ENCODE measurements at regions not wholly inside any gene's neighbourhood (a gene's known extent, or its start where the extent isn't known, plus 50 kb on each side); places are given as distances from the start of the nearest gene placed in this dataset.

- WGBS (ENCODE audit: extremely low coverage, insufficient read length, low lambda C conversion rate), result no CpG with 5 or more reads among the region's 5 CpGs
- H4K20me1 ChIP-seq (ENCODE audit: control insufficient read depth, insufficient read depth, insufficient read length), result no peaks in the 10 kb centered on the region
- no peak overlapping the region for H2BK12ac ChIP-seq (ENCODE audit: insufficient read length, low read depth, low read length)
- no peak overlapping the region for H2BK5ac ChIP-seq (ENCODE audit: insufficient read length, low read length)
- no peak overlapping the region for H2BK120ac ChIP-seq (ENCODE audit: low read depth, low read length, poor library complexity, severe bottlenecking)
- H3K4me2 ChIP-seq (ENCODE audit: insufficient read depth, insufficient read length, low read length), result no peak overlapping the region
- H3K4ac ChIP-seq (ENCODE audit: low read depth, low read length), result no peak overlapping the region
- H2AK5ac ChIP-seq (ENCODE audit: insufficient read length, low read length), result no peak overlapping the region
- no peaks in the 10 kb centered on the region for H3K9me3 ChIP-seq (ENCODE audit: control insufficient read depth, low read depth, low read length)
- Mint-ChIP-seq H3K4me3 (no peak overlapping the region), H3K27ac (no peak overlapping the region), H3K27me3 (ENCODE audit: low read depth) (0 out of 2 replicates have a peak, but pooled peaks cover 4% of the 10 kb centered on the region), H3K9me3 (peaks cover 22 to 32% of the 10 kb centered on the region in 2 experiments), H3K4me1 (peaks cover 0 to 19% of the 10 kb centered on the region in 2 experiments; a peak in 2 of 4 replicates), H3K36me3 (ENCODE audit: insufficient read depth in 1 of 3, low read depth in 3 of 3) (peaks cover 0 to 5% (median 2%) of the 10 kb centered on the region in 3 experiments; a peak in 2 of 7 replicates)
- H3K14ac ChIP-seq (ENCODE audit: insufficient read depth, low read length), result no peak overlapping the region
- no peaks in the 10 kb centered on the region for H3K27me3 ChIP-seq (ENCODE audit: insufficient read depth, low read length)
- H4K91ac ChIP-seq (ENCODE audit: insufficient read length, low read depth, low read length), result no peak overlapping the region
- no peak overlapping the region for H2BK15ac ChIP-seq (ENCODE audit: low read depth, low read length)
- H3K79me1 ChIP-seq (ENCODE audit: insufficient read depth, low read depth, low read length, poor library complexity, severe bottlenecking), result no peaks in the 10 kb centered on the region
- no peak overlapping the region for H3K9ac ChIP-seq (ENCODE audit: extremely low read depth, insufficient read length, low read length)
- H3K4me1 ChIP-seq (ENCODE audit: insufficient read depth, low read length), result no peaks in the 10 kb centered on the region
- H3K79me2 ChIP-seq (ENCODE audit: insufficient read depth, low read length), result no peaks in the 10 kb centered on the region
- no peak overlapping the region for H3K23ac ChIP-seq (ENCODE audit: insufficient read length, low read depth, low read length)
- H2BK20ac ChIP-seq (ENCODE audit: low read depth, low read length, poor library complexity, severe bottlenecking), result no peak overlapping the region
- H4K8ac ChIP-seq (replicated peaks; ENCODE audit: insufficient read length, low read depth, low read length), result no peak overlapping the region
- H3K27ac ChIP-seq (ENCODE audit: insufficient read length, low read depth, low read length), result no peak overlapping the region
- no peaks in the 10 kb centered on the region for H3K23me2 ChIP-seq (ENCODE audit: insufficient read length, low read depth, low read length, poor library complexity, severe bottlenecking)
- no peak overlapping the region for H3T11ph ChIP-seq (ENCODE audit: low read length)
- H3K18ac ChIP-seq (ENCODE audit: insufficient read length, low read depth, low read length), result no peak overlapping the region
- peak; percentile 64 for TF ChIP-seq CTCF (conservative IDR thresholded peaks at IDR 0.05)
- no peak overlapping the region for H3K56ac ChIP-seq (ENCODE audit: insufficient read length, low read depth, low read length)
- no peak overlapping the region for H4K5ac ChIP-seq (ENCODE audit: insufficient read length, low read depth, low read length)
- no peak for DNase-seq
- no peak overlapping the region for H2AFZ ChIP-seq (ENCODE audit: low read length)
Observed at GRCh38 chr11:135074397-135074998, 662.5 kb upstream of the B3GAT1 start.
